HFF-Myc (cell line): ENCODE measurements at regions not wholly inside any gene's neighbourhood (a gene's known extent, or its start where the extent isn't known, plus 50 kb on each side); places are given as distances from the start of the nearest gene placed in this dataset.
A peak's percentile ranks its signal among the peaks of the same experiment; 100 is the strongest.

ENCODE experiments used
- DNase-seq: peaks from one replicate; pipeline ENCODE4 v3.0.0-alpha.2; 2011; ENCODE audit warnings: low read depth; ENCODE audit errors: extremely low read depth
- H3K4me3 ChIP-seq: replicated peaks from 2 replicates; pipeline ENCODE4 v1.5.1; 2011; ENCODE audit warnings: low read depth, mild to moderate bottlenecking, control low read depth, low read length
- TF ChIP-seq, protein P1 (sequence below): IDR thresholded peaks from 2 replicates; pipeline ENCODE4 v1.5.1; 2012; ENCODE audit warnings: mild to moderate bottlenecking, low read depth, low read length, control low read depth; ENCODE audit errors: missing control alignments

- no peak for DNase-seq
- no peak overlapping the region for H3K4me3 ChIP-seq
- TF ChIP-seq, protein P1, sequence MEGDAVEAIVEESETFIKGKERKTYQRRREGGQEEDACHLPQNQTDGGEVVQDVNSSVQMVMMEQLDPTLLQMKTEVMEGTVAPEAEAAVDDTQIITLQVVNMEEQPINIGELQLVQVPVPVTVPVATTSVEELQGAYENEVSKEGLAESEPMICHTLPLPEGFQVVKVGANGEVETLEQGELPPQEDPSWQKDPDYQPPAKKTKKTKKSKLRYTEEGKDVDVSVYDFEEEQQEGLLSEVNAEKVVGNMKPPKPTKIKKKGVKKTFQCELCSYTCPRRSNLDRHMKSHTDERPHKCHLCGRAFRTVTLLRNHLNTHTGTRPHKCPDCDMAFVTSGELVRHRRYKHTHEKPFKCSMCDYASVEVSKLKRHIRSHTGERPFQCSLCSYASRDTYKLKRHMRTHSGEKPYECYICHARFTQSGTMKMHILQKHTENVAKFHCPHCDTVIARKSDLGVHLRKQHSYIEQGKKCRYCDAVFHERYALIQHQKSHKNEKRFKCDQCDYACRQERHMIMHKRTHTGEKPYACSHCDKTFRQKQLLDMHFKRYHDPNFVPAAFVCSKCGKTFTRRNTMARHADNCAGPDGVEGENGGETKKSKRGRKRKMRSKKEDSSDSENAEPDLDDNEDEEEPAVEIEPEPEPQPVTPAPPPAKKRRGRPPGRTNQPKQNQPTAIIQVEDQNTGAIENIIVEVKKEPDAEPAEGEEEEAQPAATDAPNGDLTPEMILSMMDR: no peak
These were observed 147.6 kb downstream of the KLHL28 start for GRCh38 chr14:44814196-44814595.

DNA sequence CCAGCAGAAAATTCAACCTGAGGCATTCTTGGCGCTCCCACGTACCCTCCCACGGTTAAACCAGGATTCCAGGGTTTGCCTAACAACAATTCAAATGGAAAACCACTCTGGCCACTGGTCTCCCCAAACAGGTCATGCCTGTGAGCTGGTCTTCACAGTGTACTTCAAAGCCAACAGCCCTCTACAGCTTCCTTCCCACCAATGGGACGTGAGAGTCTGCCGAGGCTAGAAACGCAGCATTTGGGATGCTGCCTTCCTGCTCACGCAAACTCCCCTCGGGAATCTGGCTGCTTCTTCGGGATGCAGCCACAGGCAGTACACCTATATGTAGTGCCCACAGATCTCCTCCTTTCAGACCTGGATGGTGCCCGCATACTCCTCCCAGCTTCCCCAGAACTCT lies 149.1 kb downstream of the KLHL28 start:
- no peak for DNase-seq
- no peak overlapping the region for H3K4me3 ChIP-seq
- TF ChIP-seq, protein P1: no peak

DNA sequence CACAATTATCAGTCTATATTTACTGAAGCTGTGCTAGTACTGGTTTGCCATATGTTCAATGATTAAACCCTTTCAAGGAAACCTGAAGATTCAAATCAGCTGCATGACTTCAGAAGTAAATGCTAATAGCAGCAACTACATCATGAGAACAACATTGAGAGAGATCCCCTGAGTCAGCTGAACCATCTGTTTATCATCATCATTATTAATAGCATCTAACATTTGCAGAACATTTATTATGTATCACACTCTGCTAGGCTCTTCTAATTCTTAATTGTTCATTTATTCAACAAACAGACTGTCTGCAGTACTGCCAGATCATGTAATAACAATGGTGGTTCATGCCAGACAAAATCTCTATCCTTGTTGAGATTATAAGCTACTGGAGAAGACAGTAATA lies 157.4 kb downstream of the KLHL28 start:
- H3K4me3 ChIP-seq: no peak overlapping the region
- no peak for DNase-seq
- TF ChIP-seq, protein P1: no peak

GRCh38 chr14:44803239-44803905 lies 158.4 kb downstream of the KLHL28 start:
- TF ChIP-seq, protein P1: peak; percentile 39
- peak; percentile 22 for DNase-seq
- no peak overlapping the region for H3K4me3 ChIP-seq

DNA sequence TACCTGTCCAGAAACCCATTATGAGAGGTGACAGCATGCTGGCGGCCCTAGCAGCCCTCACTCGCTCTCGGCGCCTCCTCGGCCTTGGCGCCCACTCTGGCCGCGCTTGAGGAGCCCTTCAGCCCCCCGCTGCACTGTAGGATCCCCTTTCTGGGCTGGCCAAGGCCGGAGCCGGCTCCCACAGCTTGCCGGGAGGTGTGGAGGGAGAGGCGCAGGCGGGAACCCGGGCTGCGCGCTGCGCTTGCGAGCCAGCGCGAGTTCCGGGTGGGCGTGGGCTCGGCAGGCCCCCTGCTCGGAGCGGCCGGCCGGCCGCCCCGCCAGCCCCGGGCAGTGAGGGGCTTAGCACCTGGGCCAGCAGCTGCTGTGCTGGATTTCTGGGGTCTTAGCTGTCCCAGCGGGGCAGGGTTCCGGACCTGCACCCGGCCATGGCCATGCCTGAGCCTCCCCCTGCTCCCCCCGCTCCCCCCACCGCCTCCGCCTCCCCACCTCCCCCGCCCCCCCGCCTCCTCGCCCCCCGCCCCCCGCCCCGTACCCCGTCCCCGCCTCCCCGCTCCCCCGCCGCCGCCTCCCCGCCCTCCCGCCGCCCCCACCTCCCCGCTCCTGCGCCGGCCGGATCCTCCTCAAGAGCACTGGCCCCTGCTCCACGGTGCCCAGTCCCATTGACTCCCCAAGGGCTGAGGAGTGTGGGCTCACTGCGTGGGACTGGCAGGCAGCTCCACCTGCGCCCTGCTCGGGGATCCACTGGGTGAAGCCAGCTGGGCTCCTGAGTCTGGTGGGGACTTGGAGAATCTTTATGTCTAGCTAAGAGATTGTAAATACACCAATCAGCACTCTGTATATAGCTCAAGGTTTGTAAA lies 163.1 kb downstream of the KLHL28 start:
- TF ChIP-seq, protein P1: no peak
- no peak overlapping the region for H3K4me3 ChIP-seq
- no peak for DNase-seq

DNA sequence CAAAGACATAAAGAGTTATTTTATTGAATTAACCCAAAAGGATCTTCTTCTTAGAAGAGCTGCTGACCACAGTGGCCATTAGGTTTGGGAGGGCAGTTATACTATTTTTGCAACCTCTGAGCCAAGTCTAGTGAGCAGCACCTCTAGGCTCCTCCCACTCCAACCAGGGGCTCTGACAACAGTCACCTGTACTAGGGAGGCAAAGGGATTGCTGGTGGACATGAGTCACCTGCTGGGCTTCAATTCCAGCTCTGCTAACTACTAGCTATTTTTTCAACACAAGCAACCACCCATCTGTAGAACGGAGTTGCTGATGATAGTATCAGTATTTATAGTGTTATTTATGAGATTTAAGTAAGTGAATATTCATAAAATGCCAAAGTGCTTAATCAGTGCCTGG lies 166.0 kb downstream of the KLHL28 start:
- DNase-seq: no peak
- no peak overlapping the region for H3K4me3 ChIP-seq
- TF ChIP-seq, protein P1: no peak

DNA sequence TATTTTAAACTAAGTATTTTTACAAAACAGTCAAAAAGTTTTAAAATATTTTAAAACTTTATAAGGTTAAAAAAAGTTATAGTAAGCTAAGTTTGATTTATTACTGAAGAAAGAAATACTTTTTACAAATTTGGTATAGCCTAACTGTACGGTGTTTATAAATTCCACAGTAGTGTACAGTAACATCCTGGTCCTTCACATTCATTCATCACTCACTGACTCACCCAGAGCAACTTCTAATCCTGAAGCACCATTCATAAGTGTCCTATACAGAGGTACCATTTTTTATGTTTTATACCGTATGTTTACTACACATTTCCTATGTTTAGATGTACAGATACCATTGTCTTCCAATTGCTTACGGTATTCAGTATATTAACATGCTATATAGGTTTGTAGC lies 170.0 kb downstream of the KLHL28 start:
- TF ChIP-seq, protein P1: no peak
- DNase-seq: no peak
- H3K4me3 ChIP-seq: no peak overlapping the region
